ENCODE measurements at regions not wholly inside any gene's neighbourhood (a gene's known extent, or its start where the extent isn't known, plus 50 kb on each side); places are given as distances from the start of the nearest gene placed in this dataset.

DNA sequence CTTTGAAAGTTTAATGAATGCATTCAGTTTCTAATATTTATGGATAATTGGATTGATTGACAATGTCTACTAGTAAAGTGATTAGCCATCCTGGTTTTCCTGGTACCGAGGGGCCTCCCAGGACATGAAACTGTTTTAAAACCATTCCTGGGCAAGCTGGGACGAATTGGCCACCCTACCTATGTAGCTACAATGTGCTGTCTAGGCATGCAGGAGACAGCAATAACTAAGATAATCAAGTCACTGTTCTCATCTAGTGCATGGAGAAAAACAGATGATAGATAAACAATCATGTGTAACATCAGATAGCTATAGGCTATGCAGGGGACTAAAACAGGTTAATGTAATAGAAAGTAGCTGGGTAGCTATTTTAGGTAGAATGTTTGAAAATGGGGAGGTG, 67.1 kb downstream of the PMAIP1 start:
- TF ChIP-seq EZH2 (IDR thresholded peaks at IDR 0.05) (no peak), FOXP2 (optimal IDR thresholded peaks at IDR 0.05; ENCODE audit: control extremely low read depth, extremely low read length, insufficient read depth) (no peak), POLR2AphosphoS5 (IDR thresholded peaks at IDR 0.05; ENCODE audit: borderline replicate concordance, low read depth, low read length) (no peak)
- Histone ChIP-seq H3K36me3 (ENCODE audit: insufficient read depth, low read length) (no peaks in the 10 kb centered on the region), H3K27ac (no peak overlapping the region), H3K4me3 (no peak overlapping the region), H3K9ac (ENCODE audit: insufficient read length) (no peak overlapping the region), H3K9me3 (ENCODE audit: low read depth, low read length) (no peaks in the 10 kb centered on the region)
- no peak for DNase-seq (ENCODE audit: low read depth, low spot score)

- H3K27ac ChIP-seq: no peak overlapping the region
- no peaks in the 10 kb centered on the region for H3K9me3 ChIP-seq (ENCODE audit: low read depth, low read length)
- no peaks in the 10 kb centered on the region for H3K36me3 ChIP-seq (ENCODE audit: insufficient read depth, low read length)
- DNase-seq (ENCODE audit: low read depth, low spot score): no peak
- no peak overlapping the region for H3K9ac ChIP-seq (ENCODE audit: insufficient read length)
- TF ChIP-seq POLR2AphosphoS5 (IDR thresholded peaks at IDR 0.05; ENCODE audit: borderline replicate concordance, low read depth, low read length) (no peak), FOXP2 (optimal IDR thresholded peaks at IDR 0.05; ENCODE audit: control extremely low read depth, extremely low read length, insufficient read depth) (no peak), EZH2 (IDR thresholded peaks at IDR 0.05) (no peak)
- no peak overlapping the region for H3K4me3 ChIP-seq
Measured at GRCh38 chr18:59963229-59963628, 63.4 kb downstream of the PMAIP1 start.

DNA sequence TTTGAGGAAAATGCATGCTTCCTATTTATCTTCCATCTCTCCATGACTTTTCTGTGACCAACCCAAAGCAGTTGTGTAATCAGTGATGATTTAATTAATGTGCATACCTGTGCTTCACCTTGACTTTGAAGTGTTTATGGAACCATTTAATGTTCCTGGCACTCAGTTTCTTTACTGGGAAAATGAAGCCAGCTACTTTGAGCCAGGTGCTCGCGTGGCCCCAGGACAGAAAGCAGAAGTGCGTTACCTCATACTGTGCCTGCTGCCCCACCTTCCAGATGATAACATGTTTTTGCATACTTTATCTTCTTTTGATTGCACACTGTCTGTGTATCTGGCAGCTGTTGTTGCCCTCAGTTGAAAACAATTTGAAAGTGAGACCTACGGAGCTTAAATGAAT, 61.3 kb downstream of the PMAIP1 start:
- no peak overlapping the region for H3K27ac ChIP-seq
- no peak for DNase-seq (ENCODE audit: low read depth, low spot score)
- no peak overlapping the region for H3K9ac ChIP-seq (ENCODE audit: insufficient read length)
- TF ChIP-seq POLR2AphosphoS5 (IDR thresholded peaks at IDR 0.05; ENCODE audit: borderline replicate concordance, low read depth, low read length): no peak
- no peak for TF ChIP-seq EZH2 (IDR thresholded peaks at IDR 0.05)
- no peak for TF ChIP-seq FOXP2 (optimal IDR thresholded peaks at IDR 0.05; ENCODE audit: control extremely low read depth, extremely low read length, insufficient read depth)
- no peak overlapping the region for H3K4me3 ChIP-seq
- H3K36me3 ChIP-seq (ENCODE audit: insufficient read depth, low read length): no peaks in the 10 kb centered on the region
- no peaks in the 10 kb centered on the region for H3K9me3 ChIP-seq (ENCODE audit: low read depth, low read length)

GRCh38 chr18:59960272-59960671, 60.5 kb downstream of the PMAIP1 start:
- DNase-seq (ENCODE audit: low read depth, low spot score): no peak
- no peaks in the 10 kb centered on the region for H3K36me3 ChIP-seq (ENCODE audit: insufficient read depth, low read length)
- H3K9ac ChIP-seq (ENCODE audit: insufficient read length): no peak overlapping the region
- no peak overlapping the region for H3K27ac ChIP-seq
- H3K4me3 ChIP-seq: no peak overlapping the region
- TF ChIP-seq FOXP2 (optimal IDR thresholded peaks at IDR 0.05; ENCODE audit: control extremely low read depth, extremely low read length, insufficient read depth) (no peak), POLR2AphosphoS5 (IDR thresholded peaks at IDR 0.05; ENCODE audit: borderline replicate concordance, low read depth, low read length) (no peak), EZH2 (IDR thresholded peaks at IDR 0.05) (no peak)
- H3K9me3 ChIP-seq (ENCODE audit: low read depth, low read length): no peaks in the 10 kb centered on the region

- TF ChIP-seq EZH2 (IDR thresholded peaks at IDR 0.05): no peak
- no peak for TF ChIP-seq FOXP2 (optimal IDR thresholded peaks at IDR 0.05; ENCODE audit: control extremely low read depth, extremely low read length, insufficient read depth)
- TF ChIP-seq POLR2AphosphoS5 (IDR thresholded peaks at IDR 0.05; ENCODE audit: borderline replicate concordance, low read depth, low read length): no peak
- no peak for DNase-seq (ENCODE audit: low read depth, low spot score)
- Histone ChIP-seq H3K9me3 (ENCODE audit: low read depth, low read length) (no peaks in the 10 kb centered on the region), H3K4me3 (no peak overlapping the region), H3K27ac (no peak overlapping the region), H3K9ac (ENCODE audit: insufficient read length) (no peak overlapping the region), H3K36me3 (ENCODE audit: insufficient read depth, low read length) (no peaks in the 10 kb centered on the region)
Measured at GRCh38 chr18:59959606-59960005, 59.8 kb downstream of the PMAIP1 start.

DNA sequence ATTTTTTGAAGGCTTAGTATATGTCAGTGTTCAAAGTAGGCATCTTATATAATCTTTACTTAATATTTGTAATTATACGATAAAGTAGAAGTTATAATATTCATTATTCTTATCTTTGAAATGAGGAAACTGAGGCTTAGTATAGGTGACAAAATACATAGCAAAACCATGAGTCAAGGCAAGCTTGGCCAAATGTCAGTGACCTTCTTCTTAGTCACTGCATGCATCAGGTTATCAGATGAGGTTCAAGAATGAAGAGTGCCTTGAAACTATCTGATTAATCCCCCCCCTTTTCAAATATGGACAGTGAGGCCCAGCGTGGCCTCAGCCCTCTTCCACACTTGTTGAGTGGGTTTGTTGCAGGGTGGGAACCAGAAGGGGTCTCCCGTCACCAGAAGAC, 59.3 kb downstream of the PMAIP1 start:
- TF ChIP-seq EZH2 (IDR thresholded peaks at IDR 0.05) (no peak), POLR2AphosphoS5 (IDR thresholded peaks at IDR 0.05; ENCODE audit: borderline replicate concordance, low read depth, low read length) (no peak), FOXP2 (optimal IDR thresholded peaks at IDR 0.05; ENCODE audit: control extremely low read depth, extremely low read length, insufficient read depth) (no peak)
- H3K9ac ChIP-seq (ENCODE audit: insufficient read length): no peak overlapping the region
- no peak overlapping the region for H3K4me3 ChIP-seq
- DNase-seq (ENCODE audit: low read depth, low spot score): no peak
- no peak overlapping the region for H3K27ac ChIP-seq
- no peaks in the 10 kb centered on the region for H3K9me3 ChIP-seq (ENCODE audit: low read depth, low read length)
- no peaks in the 10 kb centered on the region for H3K36me3 ChIP-seq (ENCODE audit: insufficient read depth, low read length)

DNA sequence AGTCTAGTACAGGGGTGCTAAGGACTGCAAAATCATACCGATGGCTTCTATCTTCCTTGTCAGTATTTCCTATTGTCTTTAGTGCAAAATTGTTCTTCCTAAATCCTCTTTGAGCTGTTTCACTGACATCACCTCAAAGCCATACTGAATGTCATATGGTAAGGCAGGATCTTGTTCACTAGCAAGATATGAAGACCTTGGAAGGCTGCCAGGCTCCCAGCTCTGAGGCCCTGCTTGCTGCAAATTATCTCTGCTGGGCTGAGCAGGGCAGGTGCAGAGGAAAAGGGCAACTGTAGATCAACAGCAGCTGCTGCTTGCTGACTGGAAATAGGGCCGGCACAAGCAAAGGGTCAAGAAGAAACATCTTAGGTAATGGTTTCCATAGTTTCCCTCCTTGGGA, 58.2 kb downstream of the PMAIP1 start:
- H3K9ac ChIP-seq (ENCODE audit: insufficient read length): no peak overlapping the region
- no peak for DNase-seq (ENCODE audit: low read depth, low spot score)
- H3K4me3 ChIP-seq: no peak overlapping the region
- no peak overlapping the region for H3K27ac ChIP-seq
- H3K36me3 ChIP-seq (ENCODE audit: insufficient read depth, low read length): no peaks in the 10 kb centered on the region
- no peaks in the 10 kb centered on the region for H3K9me3 ChIP-seq (ENCODE audit: low read depth, low read length)
- TF ChIP-seq POLR2AphosphoS5 (IDR thresholded peaks at IDR 0.05; ENCODE audit: borderline replicate concordance, low read depth, low read length) (no peak), EZH2 (IDR thresholded peaks at IDR 0.05) (no peak), FOXP2 (optimal IDR thresholded peaks at IDR 0.05; ENCODE audit: control extremely low read depth, extremely low read length, insufficient read depth) (no peak)

DNA sequence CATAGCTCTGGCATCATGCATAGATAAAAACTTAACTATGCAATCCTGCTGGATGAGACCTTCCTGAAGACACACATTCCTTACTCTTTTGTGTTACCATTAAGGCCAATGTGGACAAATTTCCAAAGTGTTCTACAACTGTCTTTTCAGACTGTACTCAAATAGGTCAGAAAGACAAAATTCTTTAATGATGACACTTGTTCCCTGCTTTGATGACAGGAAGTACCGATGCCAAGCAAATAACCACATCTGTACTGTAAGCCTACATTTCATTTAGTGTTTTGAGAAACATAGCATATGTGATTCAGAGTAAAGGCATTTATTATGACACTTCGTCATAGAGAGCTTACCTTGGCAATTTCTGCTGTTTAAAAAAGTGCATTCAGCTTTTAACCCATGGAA, 55.0 kb downstream of the PMAIP1 start:
- Histone ChIP-seq H3K9me3 (ENCODE audit: low read depth, low read length) (no peaks in the 10 kb centered on the region), H3K9ac (ENCODE audit: insufficient read length) (no peak overlapping the region), H3K36me3 (ENCODE audit: insufficient read depth, low read length) (no peaks in the 10 kb centered on the region), H3K4me3 (no peak overlapping the region), H3K27ac (no peak overlapping the region)
- no peak for DNase-seq (ENCODE audit: low read depth, low spot score)
- TF ChIP-seq POLR2AphosphoS5 (IDR thresholded peaks at IDR 0.05; ENCODE audit: borderline replicate concordance, low read depth, low read length): no peak

GRCh38 chr18:59954241-59954640, 54.4 kb downstream of the PMAIP1 start:
- no peak for DNase-seq (ENCODE audit: low read depth, low spot score)
- no peak overlapping the region for H3K4me3 ChIP-seq
- no peak overlapping the region for H3K9ac ChIP-seq (ENCODE audit: insufficient read length)
- TF ChIP-seq POLR2AphosphoS5 (IDR thresholded peaks at IDR 0.05; ENCODE audit: borderline replicate concordance, low read depth, low read length): no peak
- no peak for TF ChIP-seq EZH2 (IDR thresholded peaks at IDR 0.05)
- no peak for TF ChIP-seq FOXP2 (optimal IDR thresholded peaks at IDR 0.05; ENCODE audit: control extremely low read depth, extremely low read length, insufficient read depth)
- no peak overlapping the region for H3K27ac ChIP-seq
- no peaks in the 10 kb centered on the region for H3K9me3 ChIP-seq (ENCODE audit: low read depth, low read length)
- H3K36me3 ChIP-seq (ENCODE audit: insufficient read depth, low read length): no peaks in the 10 kb centered on the region

Data from SK-N-MC (cell line).